Liver (tissue), 8 donors: ENCODE measurements at regions not wholly inside any gene's neighbourhood (a gene's known extent, or its start where the extent isn't known, plus 50 kb on each side); places are given as distances from the start of the nearest gene placed in this dataset.

Experiments
- DNase-seq: peaks from one replicate; pipeline ENCODE4 v3.0.0-alpha.2; 2017; ENCODE audit warnings: low spot score
- H3K27ac ChIP-seq, 2 donors: one replicate each; pipeline ENCODE4 v1.7.0; 2013; ENCODE audit warnings: inconsistent platforms in 2 of 2, low read length in 2 of 2, control low read depth in 1 of 2, low read depth in 1 of 2, mild to moderate bottlenecking in 1 of 2
- H3K27me3 ChIP-seq, 4 donors: one replicate each; pipeline versions ENCODE4 v1.6.1 to v1.7.0; 2013; ENCODE audit warnings: low read length in 3 of 4, inconsistent platforms in 1 of 4, mild to moderate bottlenecking in 1 of 4, moderate library complexity in 1 of 4; ENCODE audit not compliant: control insufficient read depth in 4 of 4, insufficient read depth in 4 of 4
- H3K36me3 ChIP-seq, 4 donors: one replicate each; pipeline versions ENCODE4 v1.6.1 to v1.7.0; 2013; ENCODE audit warnings: low read length in 3 of 4, mild to moderate bottlenecking in 3 of 4, low read depth in 1 of 4, moderate library complexity in 1 of 4; ENCODE audit not compliant: control insufficient read depth in 4 of 4, insufficient read depth in 3 of 4
- H3K4me1 ChIP-seq, 4 donors: one replicate each; pipeline versions ENCODE4 v1.6.1 to v1.7.0; 2013; ENCODE audit warnings: low read length in 3 of 4, mild to moderate bottlenecking in 3 of 4, moderate library complexity in 1 of 4; ENCODE audit not compliant: control insufficient read depth in 4 of 4, insufficient read depth in 4 of 4
- H3K4me3 ChIP-seq, 3 donors: one replicate each; pipeline versions ENCODE4 v1.6.1 to v1.7.0; 2013; ENCODE audit warnings: low read length in 3 of 3, control low read depth in 1 of 3, low read depth in 1 of 3, mild to moderate bottlenecking in 1 of 3
- H3K9ac ChIP-seq, 2 donors: one replicate each; pipeline ENCODE4 v1.7.0; 2013; ENCODE audit warnings: low read length in 2 of 2, mild to moderate bottlenecking in 2 of 2, moderate library complexity in 2 of 2, control low read depth in 1 of 2, low read depth in 1 of 2
- H3K9me3 ChIP-seq, 4 donors: one replicate each; pipeline versions ENCODE4 v1.6.1 to v1.7.0; 2013; ENCODE audit warnings: low read length in 3 of 4; ENCODE audit not compliant: control insufficient read depth in 4 of 4
- ATF3 ChIP-seq: IDR thresholded peaks from 2 replicates; pipeline ENCODE4 v1.6.1; 2016; ENCODE audit warnings: antibody characterized with exemption
- CTCF ChIP-seq: fragments of 150-350 bp; IDR thresholded peaks from 2 replicates; pipeline ENCODE4 v1.5.1; 2017; ENCODE audit warnings: improper control_type of control experiment, low read depth, low read length; ENCODE audit not compliant: missing input control
- EGR1 ChIP-seq, 2 donors: IDR thresholded peaks; 2 replicates each; pipeline ENCODE4 v1.6.1; 2016 to 2018; ENCODE audit warnings: antibody characterized with exemption in 2 of 2, low read depth in 2 of 2
- FOXA1 ChIP-seq: IDR thresholded peaks from 2 replicates; pipeline ENCODE4 v1.6.1; 2016; ENCODE audit warnings: antibody characterized with exemption
- FOXA2 ChIP-seq: IDR thresholded peaks from 2 replicates; pipeline ENCODE4 v1.6.1; 2016; ENCODE audit warnings: antibody characterized with exemption
- HNF4A ChIP-seq, 2 donors: conservative IDR thresholded peaks; 2 replicates each; pipeline ENCODE4 v1.6.1; 2016; ENCODE audit warnings: antibody characterized with exemption in 2 of 2, mild to moderate bottlenecking in 2 of 2
- HNF4G ChIP-seq: IDR thresholded peaks from 2 replicates; pipeline ENCODE4 v1.6.1; 2016; ENCODE audit warnings: antibody characterized with exemption
- JUND ChIP-seq, 2 donors: IDR thresholded peaks; 2 replicates each; pipeline ENCODE4 v1.6.1; 2016; ENCODE audit warnings: antibody characterized with exemption in 2 of 2
- NR2F2 ChIP-seq: IDR thresholded peaks from 2 replicates; pipeline ENCODE4 v1.6.1; 2016; ENCODE audit warnings: antibody characterized with exemption
- RAD21 ChIP-seq, 2 donors: IDR thresholded peaks; 2 replicates each; pipeline ENCODE4 v1.6.1; 2016; ENCODE audit warnings: antibody characterized with exemption in 2 of 2, mild to moderate bottlenecking in 2 of 2
- REST ChIP-seq: IDR thresholded peaks from 2 replicates; pipeline ENCODE4 v1.6.1; 2016; ENCODE audit warnings: antibody characterized with exemption, mild to moderate bottlenecking
- RXRA ChIP-seq, 2 donors: IDR thresholded peaks; 2 replicates each; pipeline ENCODE4 v1.6.1; 2017 to 2018; ENCODE audit warnings: antibody characterized with exemption in 2 of 2, mild to moderate bottlenecking in 1 of 2
- SP1 ChIP-seq: IDR thresholded peaks from 2 replicates; pipeline ENCODE4 v1.6.1; 2018; ENCODE audit warnings: antibody characterized with exemption, mild to moderate bottlenecking
- YY1 ChIP-seq: IDR thresholded peaks from 2 replicates; pipeline ENCODE4 v1.6.1; 2016; ENCODE audit warnings: antibody characterized with exemption, mild to moderate bottlenecking
- ZBTB33 ChIP-seq: IDR thresholded peaks from 2 replicates; pipeline ENCODE4 v1.6.1; 2016; ENCODE audit warnings: antibody characterized with exemption
- WGBS: extraction: QIAGEN DNeasy Blood & Tissue Kit; methylation state at CpG from one replicate; pipeline ENCODE4 v1.1.7; 2013; 5-methylcytosine and 5-hydroxymethylcytosine counted together
- donor health status: healthy.
- donor health status: healthy.
- donor health status: healthy.
- donor health status: healthy.
- donor health status: healthy.

GRCh38 chr12:66763467-66763866, 84.6 kb upstream of the GRIP1 start:
- no peak overlapping the region for H3K27ac ChIP-seq
- H3K9me3 ChIP-seq: no peaks in the 10 kb centered on the region
- H3K36me3 ChIP-seq: no peaks in the 10 kb centered on the region
- H3K9ac ChIP-seq: no peak overlapping the region
- DNase-seq: no peak
- H3K27me3 ChIP-seq: peaks cover 0 to 3% (median 0%) of the 10 kb centered on the region in 4 donors
- WGBS: 71% methylated on average over 4 of the region's 4 CpGs
- no peak overlapping the region for H3K4me3 ChIP-seq
- no peak for TF ChIP-seq FOXA1
- no peak for TF ChIP-seq ZBTB33
- TF ChIP-seq CTCF: no peak
- no peak for TF ChIP-seq RAD21 (IDR thresholded peaks at IDR 0.05)
- TF ChIP-seq REST: no peak
- no peak for TF ChIP-seq SP1
- TF ChIP-seq NR2F2: no peak
- TF ChIP-seq ATF3: no peak
- no peaks in the 10 kb centered on the region for H3K4me1 ChIP-seq

- TF ChIP-seq RAD21 (IDR thresholded peaks at IDR 0.05) (no peak), FOXA2 (no peak), SP1 (no peak)
- Histone ChIP-seq H3K9me3 (no peaks in the 10 kb centered on the region), H3K4me1 (no peaks in the 10 kb centered on the region), H3K27me3 (peaks cover 0 to 3% (median 0%) of the 10 kb centered on the region in 4 donors), H3K4me3 (no peak overlapping the region), H3K27ac (no peak overlapping the region), H3K9ac (no peak overlapping the region), H3K36me3 (no peaks in the 10 kb centered on the region)
- 66% methylated on average over 1 of the region's 1 CpG for WGBS
- no peak for DNase-seq
Observed at GRCh38 chr12:66765204-66765603, 86.3 kb upstream of the GRIP1 start.

- no peak for DNase-seq
- Histone ChIP-seq H3K4me3 (no peak overlapping the region), H3K4me1 (no peaks in the 10 kb centered on the region), H3K36me3 (no peaks in the 10 kb centered on the region), H3K9me3 (no peaks in the 10 kb centered on the region), H3K27me3 (peaks cover 0 to 3% (median 0%) of the 10 kb centered on the region in 4 donors), H3K27ac (no peak overlapping the region), H3K9ac (no peak overlapping the region)
- 72% methylated on average over 7 of the region's 7 CpGs for WGBS
- TF ChIP-seq HNF4A (conservative IDR thresholded peaks at IDR 0.05) (no peak), RAD21 (IDR thresholded peaks at IDR 0.05) (no peak), EGR1 (IDR thresholded peaks at IDR 0.05; ENCODE audit: low read depth in 2 of 2) (no peak), ZBTB33 (no peak), FOXA2 (no peak), HNF4G (no peak), FOXA1 (no peak), YY1 (no peak), JUND (IDR thresholded peaks at IDR 0.05) (no peak), SP1 (no peak), RXRA (IDR thresholded peaks at IDR 0.05) (no peak), REST (no peak)
Observed at GRCh38 chr12:66767536-66767935, 88.7 kb upstream of the GRIP1 start.
